IMR-90 (cell line): ENCODE measurements at regions not wholly inside any gene's neighbourhood (a gene's known extent, or its start where the extent isn't known, plus 50 kb on each side); places are given as distances from the start of the nearest gene placed in this dataset.

Source experiments
- CHD1 ChIP-seq: IDR thresholded peaks from 2 replicates; pipeline ENCODE4 v1.6.1; 2012; ENCODE audit warnings: low read depth, low read length, improper control_type of control experiment
- CTCF ChIP-seq: conservative IDR thresholded peaks from 2 replicates; pipeline ENCODE4 v1.5.1; 2012; ENCODE audit warnings: mild to moderate bottlenecking, low read depth, low read length, improper control_type of control experiment
- MAFK ChIP-seq: IDR thresholded peaks from 2 replicates; pipeline ENCODE4 v1.6.1; 2012; ENCODE audit warnings: low read depth, low read length, improper control_type of control experiment
- NFE2L2 ChIP-seq: fragments of 150-350 bp; IDR thresholded peaks from 2 replicates; pipeline ENCODE4 v1.6.1; 2016; ENCODE audit warnings: low read depth, mild to moderate bottlenecking, low read length
- POLR2A ChIP-seq: IDR thresholded peaks from 2 replicates; pipeline ENCODE4 v1.6.1; 2012; ENCODE audit warnings: mild to moderate bottlenecking, low read depth, low read length
- RAD21 ChIP-seq: IDR thresholded peaks from 2 replicates; pipeline ENCODE4 v1.6.1; 2012; ENCODE audit warnings: low read length, improper control_type of control experiment
- SMC3 ChIP-seq: fragments of 150-350 bp; IDR thresholded peaks from 2 replicates; pipeline ENCODE4 v1.6.1; 2016; ENCODE audit warnings: low read depth, mild to moderate bottlenecking, antibody characterized with exemption, low read length, moderate library complexity
- USF2 ChIP-seq: fragments of 150-350 bp; IDR thresholded peaks from 2 replicates; pipeline ENCODE4 v1.6.1; 2017; ENCODE audit warnings: mild to moderate bottlenecking, antibody characterized with exemption, low read length, low read depth

- TF ChIP-seq CTCF (no peak), POLR2A (no peak), USF2 (no peak), RAD21 (no peak), SMC3 (no peak), CHD1 (no peak), MAFK (no peak), NFE2L2 (no peak)
Measured at GRCh38 chr12:91333966-91334365, 151.3 kb upstream of the DCN start.
